Skeletal muscle satellite cell (primary cell): ENCODE measurements at regions not wholly inside any gene's neighbourhood (a gene's known extent, or its start where the extent isn't known, plus 50 kb on each side); places are given as distances from the start of the nearest gene placed in this dataset.

Experiments used
- H3K27me3 ChIP-seq: 2 replicates; pipeline ENCODE4 v1.7.0; 2013; ENCODE audit warnings: low read length; ENCODE audit not compliant: control insufficient read depth, insufficient read depth
- H3K36me3 ChIP-seq: 2 replicates; pipeline ENCODE4 v1.7.0; 2013; ENCODE audit warnings: mild to moderate bottlenecking, control low read depth, low read length; ENCODE audit not compliant: insufficient read depth
- H3K4me1 ChIP-seq: 2 replicates; pipeline ENCODE4 v1.7.0; 2013; ENCODE audit warnings: low read length; ENCODE audit not compliant: control insufficient read depth, insufficient read depth
- H3K4me2 ChIP-seq: 2 replicates; pipeline ENCODE4 v1.7.0; 2013; ENCODE audit warnings: mild to moderate bottlenecking, low read length
- H3K4me3 ChIP-seq: 2 replicates; pipeline ENCODE4 v1.7.0; 2013; ENCODE audit warnings: low read length
- H3K9ac ChIP-seq: 2 replicates; pipeline ENCODE4 v1.7.0; 2013; ENCODE audit warnings: mild to moderate bottlenecking, low read depth, low read length, moderate library complexity
- H3K9me3 ChIP-seq: replicated peaks from 2 replicates; pipeline ENCODE4 v1.7.0; 2013; ENCODE audit warnings: mild to moderate bottlenecking, control low read depth, low read length

GRCh38 chr6:101268541-101268940 lies 125.0 kb upstream of the GRIK2 start:
- H3K27me3 ChIP-seq: no peaks in the 10 kb centered on the region
- no peak overlapping the region for H3K9ac ChIP-seq
- no peak overlapping the region for H3K4me2 ChIP-seq
- no peak overlapping the region for H3K4me3 ChIP-seq
- H3K9me3 ChIP-seq: no peaks in the 10 kb centered on the region
- no peaks in the 10 kb centered on the region for H3K36me3 ChIP-seq
- H3K4me1 ChIP-seq: no peaks in the 10 kb centered on the region

GRCh38 chr6:101275251-101275650 lies 118.3 kb upstream of the GRIK2 start:
- no peaks in the 10 kb centered on the region for H3K27me3 ChIP-seq
- H3K9ac ChIP-seq: no peak overlapping the region
- no peaks in the 10 kb centered on the region for H3K9me3 ChIP-seq
- H3K4me1 ChIP-seq: peaks cover 3% of the 10 kb centered on the region
- H3K36me3 ChIP-seq: no peaks in the 10 kb centered on the region
- no peak overlapping the region for H3K4me3 ChIP-seq
- no peak overlapping the region for H3K4me2 ChIP-seq

- H3K4me2 ChIP-seq: no peak overlapping the region
- no peak overlapping the region for H3K9ac ChIP-seq
- peaks cover 3% of the 10 kb centered on the region for H3K4me1 ChIP-seq
- no peaks in the 10 kb centered on the region for H3K9me3 ChIP-seq
- no peaks in the 10 kb centered on the region for H3K27me3 ChIP-seq
- H3K36me3 ChIP-seq: no peaks in the 10 kb centered on the region
- no peak overlapping the region for H3K4me3 ChIP-seq
Measured at GRCh38 chr6:101276066-101276465, 117.4 kb upstream of the GRIK2 start.

- Histone ChIP-seq H3K4me1 (peaks cover 3% of the 10 kb centered on the region), H3K4me3 (no peak overlapping the region), H3K9me3 (no peaks in the 10 kb centered on the region), H3K36me3 (no peaks in the 10 kb centered on the region), H3K9ac (no peak overlapping the region), H3K4me2 (no peak overlapping the region), H3K27me3 (no peaks in the 10 kb centered on the region)
Measured at GRCh38 chr6:101279410-101279809, 114.1 kb upstream of the GRIK2 start.

- H3K4me2 ChIP-seq: no peak overlapping the region
- no peaks in the 10 kb centered on the region for H3K27me3 ChIP-seq
- H3K9me3 ChIP-seq: no peaks in the 10 kb centered on the region
- no peak overlapping the region for H3K4me3 ChIP-seq
- H3K36me3 ChIP-seq: no peaks in the 10 kb centered on the region
- no peaks in the 10 kb centered on the region for H3K4me1 ChIP-seq
- H3K9ac ChIP-seq: no peak overlapping the region
Measured at GRCh38 chr6:101281266-101281665, 112.2 kb upstream of the GRIK2 start.

- Histone ChIP-seq H3K4me2 (no peak overlapping the region), H3K36me3 (no peaks in the 10 kb centered on the region), H3K27me3 (no peaks in the 10 kb centered on the region), H3K9me3 (no peaks in the 10 kb centered on the region), H3K4me1 (no peaks in the 10 kb centered on the region), H3K4me3 (no peak overlapping the region), H3K9ac (no peak overlapping the region)
Measured at GRCh38 chr6:101284131-101284530, 109.4 kb upstream of the GRIK2 start.

- H3K9me3 ChIP-seq: no peaks in the 10 kb centered on the region
- no peak overlapping the region for H3K4me3 ChIP-seq
- no peaks in the 10 kb centered on the region for H3K27me3 ChIP-seq
- peaks cover 7% of the 10 kb centered on the region for H3K4me1 ChIP-seq
- H3K4me2 ChIP-seq: no peak overlapping the region
- no peak overlapping the region for H3K9ac ChIP-seq
- H3K36me3 ChIP-seq: no peaks in the 10 kb centered on the region
Measured at GRCh38 chr6:101286146-101286545, 107.4 kb upstream of the GRIK2 start.

- Histone ChIP-seq H3K4me3 (no peak overlapping the region), H3K4me2 (no peak overlapping the region), H3K9me3 (no peaks in the 10 kb centered on the region)
Measured at GRCh38 chr6:101290346-101290745, 103.2 kb upstream of the GRIK2 start.

GRCh38 chr6:101294051-101294638 lies 99.4 kb upstream of the GRIK2 start:
- peaks cover 35% of the 10 kb centered on the region for H3K4me1 ChIP-seq
- H3K27me3 ChIP-seq: no peaks in the 10 kb centered on the region
- H3K4me2 ChIP-seq: no peak overlapping the region
- no peaks in the 10 kb centered on the region for H3K9me3 ChIP-seq
- no peaks in the 10 kb centered on the region for H3K36me3 ChIP-seq
- peak overlapping the region; percentile 35 for H3K9ac ChIP-seq
- H3K4me3 ChIP-seq: no peak overlapping the region

More at GRCh38 chr6:101290346-101290745, 103.2 kb upstream of the GRIK2 start:
- no peaks in the 10 kb centered on the region for H3K36me3 ChIP-seq
- H3K27me3 ChIP-seq: no peaks in the 10 kb centered on the region
- H3K4me1 ChIP-seq: peaks cover 22% of the 10 kb centered on the region
- no peak overlapping the region for H3K9ac ChIP-seq

GRCh38 chr6:101294676-101295075 lies 98.8 kb upstream of the GRIK2 start:
- no peak overlapping the region for H3K4me3 ChIP-seq
- no peaks in the 10 kb centered on the region for H3K27me3 ChIP-seq
- H3K36me3 ChIP-seq: no peaks in the 10 kb centered on the region
- no peaks in the 10 kb centered on the region for H3K9me3 ChIP-seq
- no peak overlapping the region for H3K4me2 ChIP-seq
- H3K9ac ChIP-seq: peak overlapping the region; percentile 35
- peaks cover 35% of the 10 kb centered on the region for H3K4me1 ChIP-seq

- Histone ChIP-seq H3K36me3 (no peaks in the 10 kb centered on the region), H3K27me3 (no peaks in the 10 kb centered on the region), H3K9me3 (no peaks in the 10 kb centered on the region), H3K4me3 (no peak overlapping the region), H3K4me2 (no peak overlapping the region), H3K4me1 (peaks cover 28% of the 10 kb centered on the region), H3K9ac (no peak overlapping the region)
Measured at GRCh38 chr6:101296169-101296960, 97.1 kb upstream of the GRIK2 start.

GRCh38 chr6:101302593-101302992 lies 90.9 kb upstream of the GRIK2 start:
- Histone ChIP-seq H3K36me3 (no peaks in the 10 kb centered on the region), H3K9me3 (no peaks in the 10 kb centered on the region), H3K4me1 (peaks cover 5% of the 10 kb centered on the region), H3K27me3 (no peaks in the 10 kb centered on the region), H3K4me3 (no peak overlapping the region), H3K4me2 (no peak overlapping the region), H3K9ac (no peak overlapping the region)
